NOMO-1 treated with DMSO at 0.1 percent for 48 hours (cell line): ENCODE measurements at regions not wholly inside any gene's neighbourhood (a gene's known extent, or its start where the extent isn't known, plus 50 kb on each side); places are given as distances from the start of the nearest gene placed in this dataset.

Experiments
- DNase-seq: peaks from one replicate; lab custom pipeline; 2025; ENCODE audit not compliant: unreplicated experiment; lab: John Stamatoyannopoulos, UW

DNA sequence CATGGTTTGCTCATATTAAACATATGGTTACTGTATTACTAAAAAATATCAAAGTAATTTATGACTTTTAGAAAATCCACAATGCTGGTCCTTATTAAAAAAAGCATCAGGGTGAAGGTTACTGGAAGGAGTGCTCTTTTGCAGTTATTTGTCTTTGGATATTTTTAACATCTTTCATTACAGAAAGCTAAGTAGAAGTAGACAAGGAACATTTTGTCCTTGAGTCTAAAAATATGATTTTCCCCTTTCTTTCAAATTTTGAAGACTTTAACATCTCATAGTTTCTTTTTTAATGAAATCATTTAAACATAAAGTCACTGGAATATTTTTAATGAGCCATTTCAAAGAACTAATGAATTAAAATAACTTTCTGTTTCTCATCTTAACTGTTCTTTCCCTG lies 110.1 kb upstream of the TNS3 start:
- no peak for DNase-seq

DNA sequence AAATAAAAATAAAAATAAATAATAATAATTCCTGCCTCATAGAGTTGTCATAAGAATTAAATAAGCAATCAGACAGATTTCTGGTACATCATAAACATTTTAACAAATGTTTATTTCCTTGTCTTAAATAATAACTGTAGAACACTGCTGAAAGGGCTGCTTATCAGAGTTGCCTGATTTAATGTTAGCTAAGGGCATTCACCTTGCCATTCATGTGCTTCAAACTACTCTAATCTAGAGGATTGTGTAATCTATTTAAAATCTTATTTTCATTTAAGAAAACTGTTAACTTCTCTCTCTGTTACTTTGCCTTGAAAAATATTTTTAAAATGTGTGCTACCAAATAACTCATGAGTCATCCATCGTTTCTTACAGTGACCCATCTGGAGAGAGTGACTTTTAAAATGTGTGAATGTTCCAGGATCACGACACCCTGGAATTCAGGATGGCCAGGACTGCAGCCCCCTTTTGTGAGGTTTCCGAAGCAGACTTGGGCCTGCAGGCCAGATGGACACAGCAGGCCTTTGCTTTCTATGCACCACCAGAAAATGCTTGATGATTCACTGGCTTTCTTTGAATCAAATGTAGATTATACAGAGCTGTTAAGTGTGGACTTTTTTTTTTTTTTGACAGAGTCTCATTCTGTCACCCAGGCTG lies 109.1 kb upstream of the TNS3 start:
- DNase-seq, result no peak

DNA sequence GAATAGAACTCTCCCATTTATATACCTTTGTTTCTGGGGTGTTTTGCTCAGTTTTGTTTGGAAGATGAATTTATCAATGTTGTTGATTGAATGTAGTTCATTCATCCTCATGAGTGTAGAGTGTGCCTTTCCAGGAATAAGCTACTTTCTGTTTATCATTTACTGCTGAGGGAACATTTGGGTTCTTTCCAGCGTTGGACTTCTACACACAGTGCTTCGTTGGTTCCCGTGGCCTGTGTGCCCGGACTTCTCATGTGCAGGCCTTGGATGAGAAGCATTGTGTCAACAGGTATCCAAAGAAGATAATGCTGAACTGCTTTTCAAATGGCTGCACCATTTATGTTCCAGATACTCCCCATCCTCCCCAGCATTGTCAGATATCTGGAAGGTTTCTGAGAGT lies 107.6 kb upstream of the TNS3 start:
- DNase-seq, result no peak

- no peak for DNase-seq
These were observed 106.6 kb upstream of the TNS3 start for GRCh38 chr7:47688311-47689100.

GRCh38 chr7:47685712-47686376 lies 103.9 kb upstream of the TNS3 start:
- DNase-seq, result no peak

GRCh38 chr7:47685151-47685550 lies 103.2 kb upstream of the TNS3 start:
- no peak for DNase-seq

DNA sequence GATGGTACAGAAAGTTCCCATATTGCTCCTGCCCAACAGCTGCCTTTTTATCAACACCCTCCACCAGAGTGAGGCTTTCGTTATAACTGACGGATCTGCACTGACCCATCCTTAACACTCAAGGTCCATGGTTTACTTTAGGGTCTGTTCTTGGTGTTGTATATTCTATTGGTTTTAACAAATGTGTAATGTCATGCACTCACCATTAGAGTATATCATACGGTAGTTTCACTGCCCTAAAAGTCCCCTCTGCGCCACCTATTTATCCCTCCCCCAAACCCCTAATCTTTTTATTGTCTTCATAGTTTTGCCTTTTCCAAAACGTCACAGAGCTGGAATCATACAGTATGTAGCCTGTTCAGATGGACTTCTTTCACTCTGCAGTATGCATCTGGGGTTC lies 102.8 kb upstream of the TNS3 start:
- no peak for DNase-seq

- DNase-seq, result no peak
These were observed 101.6 kb upstream of the TNS3 start for GRCh38 chr7:47683485-47683898.

GRCh38 chr7:47682874-47683273 lies 101.0 kb upstream of the TNS3 start:
- DNase-seq, result no peak

DNA sequence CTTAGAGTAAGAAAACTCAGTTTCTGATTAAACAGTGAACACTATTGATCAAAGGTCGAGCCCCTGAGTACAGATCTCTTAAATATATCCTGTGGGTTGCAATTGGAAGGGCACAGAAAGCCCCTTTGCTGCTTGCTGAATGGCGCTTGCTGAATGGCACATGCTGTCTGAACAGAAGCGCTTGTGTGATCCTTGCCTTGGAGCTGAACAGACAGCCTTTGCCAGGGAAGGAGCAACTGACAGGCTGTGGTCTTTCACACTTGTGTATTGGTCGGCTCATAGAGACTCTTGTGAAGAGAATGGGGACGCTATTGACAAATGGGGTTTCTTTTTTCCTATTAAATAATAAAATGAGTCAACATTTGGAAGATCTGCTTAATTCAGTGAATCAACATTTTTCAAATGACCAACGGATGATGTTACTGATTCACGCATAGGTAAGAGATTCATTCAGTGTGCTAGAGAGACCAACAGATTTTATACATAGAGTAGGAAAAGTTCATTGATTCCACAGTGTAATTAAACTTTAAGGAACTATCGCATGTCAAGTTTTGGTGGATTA lies 99.4 kb upstream of the TNS3 start:
- no peak for DNase-seq

GRCh38 chr7:47678641-47679380 lies 96.9 kb upstream of the TNS3 start:
- no peak for DNase-seq

DNA sequence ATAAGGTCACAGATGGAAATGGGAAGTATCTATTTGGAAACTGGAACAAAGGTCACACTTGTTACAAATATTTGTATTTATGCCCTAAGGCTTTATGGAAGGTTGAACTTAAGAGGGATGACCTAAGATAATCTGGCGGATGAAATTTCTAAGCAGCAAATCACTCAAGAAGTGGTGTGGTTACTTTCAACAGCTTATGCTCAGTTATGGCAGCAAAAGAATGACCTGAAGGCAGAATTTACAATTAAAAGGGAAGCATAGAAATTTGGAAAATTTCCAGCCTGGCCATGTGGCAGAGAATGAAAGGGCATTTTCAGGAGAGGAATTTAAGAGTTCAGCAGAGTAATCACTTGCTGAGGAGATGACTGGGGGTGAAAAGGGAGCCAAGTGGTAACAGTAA lies 95.8 kb upstream of the TNS3 start:
- no peak for DNase-seq

DNA sequence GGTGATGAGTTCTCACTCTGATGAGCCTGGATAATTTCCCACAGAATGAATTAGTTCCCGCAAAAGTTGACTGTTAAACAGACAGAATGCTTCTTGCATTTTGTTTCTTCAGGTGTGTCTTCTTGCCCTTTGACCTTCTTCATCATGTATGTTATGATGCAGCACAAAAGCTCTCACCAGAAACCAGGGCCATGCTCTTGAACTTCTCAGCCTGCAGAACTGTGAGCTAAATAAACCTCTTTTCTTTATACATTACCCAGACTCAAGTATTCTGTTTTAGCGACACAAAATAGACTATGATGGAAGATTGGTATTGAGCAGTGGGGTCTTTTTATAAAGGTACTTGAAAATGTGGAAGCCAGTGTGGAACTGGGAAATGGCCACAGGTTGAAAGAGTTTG lies 95.2 kb upstream of the TNS3 start:
- no peak for DNase-seq

GRCh38 chr7:47672977-47673381 lies 91.1 kb upstream of the TNS3 start:
- DNase-seq, result peak; percentile 36

- no peak for DNase-seq
These were observed 90.4 kb upstream of the TNS3 start for GRCh38 chr7:47672271-47672791.

- no peak for DNase-seq
These were observed 89.4 kb upstream of the TNS3 start for GRCh38 chr7:47671358-47671757.

GRCh38 chr7:47670729-47671128 lies 88.8 kb upstream of the TNS3 start:
- DNase-seq, result peak; percentile 54

DNA sequence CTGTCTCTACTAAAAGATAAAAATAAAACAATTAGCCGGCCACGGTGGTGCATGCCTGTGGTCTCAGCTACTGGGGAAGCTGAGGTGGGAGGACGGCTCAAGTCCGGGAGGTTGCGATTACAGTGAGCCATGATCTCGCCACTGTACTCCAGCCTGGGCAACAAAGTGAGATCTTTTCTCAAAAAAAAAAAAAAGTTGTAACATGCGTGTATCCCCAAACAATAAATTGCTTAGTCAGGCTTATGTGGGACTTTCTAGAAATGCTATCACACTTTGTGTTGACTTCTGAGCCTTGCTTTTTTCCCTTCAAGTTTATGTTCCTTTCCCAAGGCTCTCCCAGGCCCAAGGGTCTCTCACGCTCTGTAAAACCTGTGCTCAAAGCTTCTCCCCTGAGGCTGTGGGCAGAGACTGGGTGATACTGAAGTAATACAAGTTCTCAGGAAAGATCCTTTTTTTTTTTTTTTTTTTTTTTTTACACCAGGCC lies 88.0 kb upstream of the TNS3 start:
- DNase-seq, result no peak

- peak; percentile 99 for DNase-seq
These were observed 87.4 kb upstream of the TNS3 start for GRCh38 chr7:47669178-47669891.
